K562 (cell line): ENCODE measurements at regions not wholly inside any gene's neighbourhood (a gene's known extent, or its start where the extent isn't known, plus 50 kb on each side); places are given as distances from the start of the nearest gene placed in this dataset.

ENCODE experiments used
- ATAC-seq: fragments of 200-7000 bp; cut with Tn5 transposase; 3 replicates; pipeline ENCODE4 v1.9.1; 2020; ENCODE audit warnings: moderate library complexity
- BruUV-seq: library from RNA; stranded (reverse); fragments of 400-500 nt; replicated peaks from 2 replicates; lab custom pipeline; 2021; lab: Mats Ljungman, UMichigan
- CTCF ChIA-PET: fragments of 300-600 bp; formaldehyde crosslinking; extraction: SDS; loops from one replicate; lab custom pipeline; 2021; ENCODE audit warnings: low intra/inter-chr PET ratio; lab: Yijun Ruan, JAX
- POLR2A ChIA-PET: fragments of 300-600, 350-650 bp; sonication (Branson Sonifier 250); formaldehyde crosslinking; extraction: SDS; loops from one replicate; lab custom pipeline; 2021; ENCODE audit warnings: antibody characterized with exemption, inconsistent platforms; lab: Yijun Ruan, JAX
- DNase-seq, 4 experiments: peaks; one replicate each; pipeline versions ENCODE4 v3.0.0 to v3.0.0-alpha.2; 2011 to 2018; ENCODE audit warnings: low spot score in 3 of 4, mixed read lengths in 3 of 4; ENCODE audit errors: extremely low read depth in 1 of 4
- FAIRE-seq: peaks from 2 replicates; lab custom pipeline; 2011; peaks lifted over from hg19 to GRCh38; lab: Jason Lieb, UNC
- H2AFZ ChIP-seq: 2 replicates; pipeline ENCODE4 v1.6.0; 2011; ENCODE audit warnings: low read depth, low read length, control low read depth, inconsistent platforms
- H3K27ac ChIP-seq: fragments of 200-600 bp; 3 replicates; pipeline ENCODE4 v1.8.0; 2011; ENCODE audit warnings: low read depth, mild to moderate bottlenecking, control low read depth, inconsistent platforms, low read length, moderate library complexity, mixed read lengths; ENCODE audit errors: extremely low read depth
- H3K27me3 ChIP-seq, 2 experiments: fragments of 300-600 bp in 1 of 2; 2 replicates in 1 of 2; 3 replicates in 1 of 2; pipeline versions ENCODE4 v1.6.0 to v1.8.0; 2011; ENCODE audit warnings: inconsistent platforms in 2 of 2, low read length in 2 of 2, mild to moderate bottlenecking in 1 of 2, mixed read lengths in 1 of 2, moderate library complexity in 1 of 2; ENCODE audit not compliant: control insufficient read depth in 2 of 2, insufficient read depth in 2 of 2
- H3K36me3 ChIP-seq: fragments of 300-600 bp; 3 replicates; pipeline ENCODE4 v1.8.0; 2011; ENCODE audit warnings: mild to moderate bottlenecking, low read length, inconsistent platforms; ENCODE audit not compliant: control insufficient read depth, insufficient read depth
- H3K4me1 ChIP-seq, 2 experiments: fragments of 200-600 bp in 1 of 2; replicated peaks in 1 of 2; 2 replicates in 1 of 2; 3 replicates in 1 of 2; pipeline versions ENCODE4 v1.5.1 to v1.8.0; 2011; ENCODE audit warnings: inconsistent platforms in 2 of 2, low read length in 2 of 2, mild to moderate bottlenecking in 1 of 2, mixed read lengths in 1 of 2, moderate library complexity in 1 of 2; ENCODE audit not compliant: control insufficient read depth in 2 of 2, insufficient read depth in 2 of 2
- H3K4me2 ChIP-seq: 2 replicates; pipeline ENCODE4 v1.6.1; 2011; ENCODE audit warnings: low read length, control low read depth, inconsistent platforms, mixed read lengths; ENCODE audit not compliant: insufficient read depth
- H3K4me3 ChIP-seq: fragments of 200-600 bp; sonication (generic), shearing (Covaris generic); 2 replicates; pipeline ENCODE4 v1.5.1; 2016; ENCODE audit warnings: control low read depth, inconsistent platforms
- H3K79me2 ChIP-seq: fragments of 200-600 bp; 3 replicates; pipeline ENCODE4 v1.8.0; 2011; ENCODE audit warnings: low read length, inconsistent platforms; ENCODE audit not compliant: control insufficient read depth, insufficient read depth
- H3K9ac ChIP-seq, 2 experiments: 2 replicates each; pipeline versions ENCODE4 v1.6.0 to v1.6.1; 2011; ENCODE audit warnings: low read depth in 2 of 2, low read length in 2 of 2, control low read depth in 1 of 2, inconsistent platforms in 1 of 2, mild to moderate bottlenecking in 1 of 2, mixed read lengths in 1 of 2; ENCODE audit not compliant: insufficient read depth in 1 of 2
- H3K9me1 ChIP-seq: one replicate; pipeline ENCODE4 v1.6.0; 2011; ENCODE audit warnings: inconsistent platforms, mild to moderate bottlenecking, low read length, moderate library complexity; ENCODE audit not compliant: control insufficient read depth, insufficient read depth
- H3K9me3 ChIP-seq: replicated peaks from 2 replicates; pipeline ENCODE4 v1.5.1; 2011; ENCODE audit warnings: low read depth, low read length, inconsistent platforms; ENCODE audit not compliant: control insufficient read depth, insufficient read depth
- H4K20me1 ChIP-seq: replicated peaks from 2 replicates; pipeline ENCODE4 v1.6.1; 2011; ENCODE audit warnings: low read length, inconsistent platforms, mixed read lengths; ENCODE audit not compliant: control insufficient read depth, insufficient read depth
- CBFA2T3 ChIP-seq: fragments of 450-650 bp; IDR thresholded peaks from 2 replicates; pipeline ENCODE4 v1.6.1; 2017
- FOXK1 ChIP-seq: sonication (generic); formaldehyde crosslinking; IDR thresholded peaks from 2 replicates; pipeline ENCODE4 v1.8.0; 2022; ENCODE audit warnings: missing genetic modification reagents, mild to moderate bottlenecking, borderline replicate concordance
- MXI1 ChIP-seq: IDR thresholded peaks from 2 replicates; pipeline ENCODE4 v1.6.1; 2011; ENCODE audit warnings: low read depth, mild to moderate bottlenecking, improper control_type of control experiment, low read length
- NCOA6 ChIP-seq: fragments of 450-650 bp; IDR thresholded peaks from 2 replicates; pipeline ENCODE4 v1.6.1; 2017; ENCODE audit warnings: mild to moderate bottlenecking
- NFATC3 ChIP-seq: fragments of 450-650 bp; IDR thresholded peaks from 2 replicates; pipeline ENCODE4 v1.6.1; 2017; ENCODE audit warnings: mild to moderate bottlenecking
- NRF1 ChIP-seq, 2 experiments: fragments of 450-650 bp; IDR thresholded peaks in 1 of 2; conservative IDR thresholded peaks in 1 of 2; 2 replicates each; pipeline ENCODE4 v1.6.1; 2014; ENCODE audit warnings: mild to moderate bottlenecking in 2 of 2
- PPARD ChIP-seq: fragments of 250-450 bp; sonication (Bioruptor Pico); IDR thresholded peaks from 2 replicates; pipeline ENCODE4 v1.8.0; 2022; ENCODE audit warnings: inconsistent platforms, mild to moderate bottlenecking, moderate library complexity
- RREB1 ChIP-seq: fragments of 250-450 bp; sonication (Bioruptor Pico); IDR thresholded peaks from 2 replicates; pipeline ENCODE4 v1.4.0; 2020
- SAFB ChIP-seq: fragments of 200-400 bp; formaldehyde crosslinking; IDR thresholded peaks from 2 replicates; pipeline ENCODE4 v1.6.1; 2017; ENCODE audit warnings: low read depth, low read length, borderline replicate concordance
- SMAD3 ChIP-seq: fragments of 450-650 bp; formaldehyde crosslinking; conservative IDR thresholded peaks from 2 replicates; pipeline ENCODE4 v1.4.0; 2020; ENCODE audit warnings: mild to moderate bottlenecking
- ZBTB17 ChIP-seq: fragments of 450-650 bp; formaldehyde crosslinking; IDR thresholded peaks from 2 replicates; pipeline ENCODE4 v1.4.0; 2020; ENCODE audit warnings: mild to moderate bottlenecking
- ZNF124 ChIP-seq: sonication (generic); formaldehyde crosslinking; IDR thresholded peaks from 2 replicates; pipeline ENCODE4 v1.8.1; 2022; ENCODE audit warnings: missing genetic modification reagents
- ZNF354B ChIP-seq: fragments of 250-450 bp; sonication (Bioruptor Pico); IDR thresholded peaks from 2 replicates; pipeline ENCODE4 v1.4.0; 2020
- WGBS: fragments of 100-300 bp; shearing (Covaris generic); methylation state at CpG from one replicate; pipeline ENCODE4 v1.1.6; 2016; ENCODE audit warnings: low coverage, mixed read lengths; ENCODE audit not compliant: insufficient coverage; ENCODE audit errors: missing lambda C conversion rate; 5-methylcytosine and 5-hydroxymethylcytosine counted together
- in situ Hi-C: fragments of 300-500 bp; cut with MboI; formaldehyde crosslinking; loops from 4 replicates; pipeline ENCODE4 v1.15.0; 2018; ENCODE audit warnings: inconsistent platforms, mixed read lengths
- intact Hi-C: fragments of 100-400 bp; cut with micrococcal nuclease; formaldehyde crosslinking; loops from 2 replicates; pipeline ENCODE4 v1.14.2; 2022

DNA sequence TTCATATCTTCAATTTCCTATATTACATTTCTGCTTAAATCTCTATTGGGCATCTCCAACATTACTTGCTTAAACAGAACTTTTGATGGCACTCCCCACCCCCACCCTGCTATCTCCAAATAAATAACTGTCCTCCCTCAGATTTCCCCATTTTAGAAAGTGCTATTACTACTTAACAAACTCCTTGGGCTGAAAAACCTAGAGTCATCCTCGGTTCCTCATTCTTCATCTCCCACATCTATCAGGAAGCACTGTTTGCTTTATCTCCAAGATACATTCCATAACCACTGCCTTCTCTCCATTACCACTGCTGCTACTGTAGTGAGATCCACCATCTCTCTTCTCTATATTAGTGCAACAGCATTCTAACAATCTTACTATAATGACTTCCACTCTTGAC, 150.4 kb upstream of the CYRIA start:
- TF ChIP-seq PPARD (no peak), SMAD3 (CRISPR knock-in tag) (no peak), NCOA6 (no peak), ZNF124 (CRISPR knock-in tag) (no peak), ZNF354B (no peak), FOXK1 (CRISPR knock-in tag) (no peak), CBFA2T3 (no peak), NFATC3 (no peak), MXI1 (no peak)
- Histone ChIP-seq H3K4me2 (no peak overlapping the region), H3K9me3 (no peaks in the 10 kb centered on the region), H3K9me1 (no peaks in the 10 kb centered on the region), H3K27ac (no peak overlapping the region), H3K36me3 (no peaks in the 10 kb centered on the region), H3K4me3 (no peak overlapping the region), H3K79me2 (no peaks in the 10 kb centered on the region), H3K9ac (no peak overlapping the region), H3K27me3 (no peaks in the 10 kb centered on the region; a peak in 1 of 5 replicates), H4K20me1 (no peaks in the 10 kb centered on the region), H3K4me1 (no peaks in the 10 kb centered on the region), H2AFZ (no peak overlapping the region)
- intact Hi-C loops (no loop called here), in situ Hi-C loops (no loop called here)
- WGBS, result 0% methylated on average over 1 of the region's 1 CpG
- ATAC-seq (no peak), FAIRE-seq (no peak), DNase-seq (no peak)
- ChIA-PET CTCF (no interaction called here), POLR2A (no interaction called here)
- no TSS peak for BruUV-seq

- in situ Hi-C loops (no loop called here), intact Hi-C loops (no loop called here)
- Histone ChIP-seq H3K4me3 (no peak overlapping the region), H3K9me3 (no peaks in the 10 kb centered on the region), H3K4me1 (no peaks in the 10 kb centered on the region), H3K4me2 (no peak overlapping the region), H2AFZ (no peak overlapping the region), H4K20me1 (no peaks in the 10 kb centered on the region), H3K9ac (no peak overlapping the region), H3K36me3 (no peaks in the 10 kb centered on the region), H3K27me3 (peaks cover 0 to 2% of the 10 kb centered on the region in 2 experiments; a peak in 1 of 5 replicates), H3K9me1 (no peaks in the 10 kb centered on the region), H3K79me2 (no peaks in the 10 kb centered on the region), H3K27ac (no peak overlapping the region)
- ChIA-PET POLR2A (no interaction called here), CTCF (no interaction called here)
- TF ChIP-seq ZBTB17 (CRISPR knock-in tag) (no peak), SAFB (no peak), NRF1 (conservative IDR thresholded peaks at IDR 0.05 in 1 of 2, IDR thresholded peaks at IDR 0.05 in 1 of 2) (no peak), RREB1 (CRISPR knock-in tag) (no peak)
- no TSS peak for BruUV-seq
- no peak for DNase-seq
- no peak for ATAC-seq
- no peak for FAIRE-seq
- 0% methylated on average over 1 of the region's 1 CpG for WGBS
Observed at GRCh38 chr2:16813593-16813992, 148.0 kb upstream of the CYRIA start.
